RWPE1 (cell line): ENCODE measurements at regions not wholly inside any gene's neighbourhood (a gene's known extent, or its start where the extent isn't known, plus 50 kb on each side); places are given as distances from the start of the nearest gene placed in this dataset.

Source experiments
- CTCF ChIA-PET: fragments of 350-600 bp; sonication (Branson Sonifier 250); formaldehyde crosslinking; extraction: SDS; loops from one replicate; lab custom pipeline; 2021; lab: Yijun Ruan, JAX
- POLR2A ChIA-PET: fragments of 400-600 bp; formaldehyde crosslinking; extraction: SDS; loops from one replicate; lab custom pipeline; 2020; ENCODE audit warnings: antibody characterized with exemption; ENCODE audit not compliant: low non-redundant PET; lab: Yijun Ruan, JAX
- DNase-seq: peaks from one replicate; pipeline ENCODE4 v3.0.0; 2012; ENCODE audit warnings: low spot score
- H3K27ac ChIP-seq: fragments of 450-650 bp; 2 replicates; pipeline ENCODE4 v1.5.1; 2017
- CTCF ChIP-seq: fragments of 450-650 bp; conservative IDR thresholded peaks from 2 replicates; pipeline ENCODE4 v1.5.1; 2017; ENCODE audit warnings: low read depth, mild to moderate bottlenecking

GRCh38 chr3:159028706-159029105 is 226.9 kb downstream of the MFSD1 start:
- POLR2A ChIA-PET, result no interaction called here
- no peak for TF ChIP-seq CTCF
- no peak for DNase-seq
- no peak overlapping the region for H3K27ac ChIP-seq
- CTCF ChIA-PET, result interaction anchor here (0.5 kb wide), 1 partner anchor 1004 kb away, joined by 3 read pairs; no protein-coding TSS in a partner anchor

- ChIA-PET POLR2A (no interaction called here), CTCF (interaction anchor here (0.7 kb wide), 1 partner anchor 238 kb away, joined by 3 read pairs; no protein-coding TSS in a partner anchor)
- H3K27ac ChIP-seq, result no peak overlapping the region
- no peak for TF ChIP-seq CTCF
- DNase-seq, result no peak
Measured at GRCh38 chr3:159029306-159030026, 227.6 kb downstream of the MFSD1 start.

GRCh38 chr3:159030138-159030670 is 228.3 kb downstream of the MFSD1 start:
- DNase-seq, result no peak
- H3K27ac ChIP-seq, result no peak overlapping the region
- ChIA-PET CTCF (interaction anchor here (0.7 kb wide), 1 partner anchor 238 kb away, joined by 3 read pairs; no protein-coding TSS in a partner anchor), POLR2A (no interaction called here)
- TF ChIP-seq CTCF, result no peak

- ChIA-PET CTCF (no interaction called here), POLR2A (no interaction called here)
- no peak for TF ChIP-seq CTCF
- no peak overlapping the region for H3K27ac ChIP-seq
- DNase-seq, result no peak
Measured at GRCh38 chr3:159030886-159031679, 229.2 kb downstream of the MFSD1 start.

- ChIA-PET CTCF (interaction anchor here (0.7 kb wide), 1 partner anchor 200 kb away, joined by 3 read pairs; no protein-coding TSS in a partner anchor), POLR2A (no interaction called here)
- no peak overlapping the region for H3K27ac ChIP-seq
- TF ChIP-seq CTCF, result no peak
- no peak for DNase-seq
Measured at GRCh38 chr3:159032311-159032710, 230.5 kb downstream of the MFSD1 start.

- no peak for TF ChIP-seq CTCF
- ChIA-PET CTCF (no interaction called here), POLR2A (no interaction called here)
- no peak overlapping the region for H3K27ac ChIP-seq
- no peak for DNase-seq
Measured at GRCh38 chr3:159038405-159038804, 236.6 kb downstream of the MFSD1 start.
